Fibroblast of lung (primary cell): ENCODE measurements at regions not wholly inside any gene's neighbourhood (a gene's known extent, or its start where the extent isn't known, plus 50 kb on each side); places are given as distances from the start of the nearest gene placed in this dataset.

Experiments
- DNase-seq, 2 donors: peaks; one replicate each; pipeline versions ENCODE4 v3.0.0 to v3.0.0-alpha.2; 2010; ENCODE audit warnings: low read depth in 2 of 2
- H2AFZ ChIP-seq: 2 replicates; pipeline ENCODE4 v1.5.1; 2012; ENCODE audit warnings: low read length, control low read depth, inconsistent platforms
- H3K27ac ChIP-seq: 2 replicates; pipeline ENCODE4 v1.5.1; 2011; ENCODE audit warnings: low read length, control low read depth; ENCODE audit not compliant: insufficient read depth
- H3K27me3 ChIP-seq: 2 replicates; pipeline ENCODE4 v1.5.1; 2011; ENCODE audit warnings: mild to moderate bottlenecking, low read length; ENCODE audit not compliant: control insufficient read depth, insufficient read depth
- H3K36me3 ChIP-seq: 2 replicates; pipeline ENCODE4 v1.5.1; 2011; ENCODE audit warnings: low read length; ENCODE audit not compliant: control insufficient read depth, insufficient read depth
- H3K4me1 ChIP-seq: 2 replicates; pipeline ENCODE4 v1.5.1; 2011; ENCODE audit warnings: low read length; ENCODE audit not compliant: control insufficient read depth, insufficient read depth; ENCODE audit errors: extremely low read depth
- H3K4me2 ChIP-seq: 2 replicates; pipeline ENCODE4 v1.5.1; 2011; ENCODE audit warnings: low read length, control low read depth; ENCODE audit not compliant: insufficient read depth; ENCODE audit errors: extremely low read depth
- H3K4me3 ChIP-seq, 4 experiments: fragments of 200-600 bp in 1 of 4; sonication (generic) in 1 of 4; replicated peaks in 1 of 4; 2 replicates each; pipeline ENCODE4 v1.5.1; 2011 to 2016; ENCODE audit warnings: low read length in 4 of 4, low read depth in 3 of 4, mild to moderate bottlenecking in 3 of 4, control low read depth in 2 of 4, inconsistent platforms in 1 of 4, mixed read lengths in 1 of 4; ENCODE audit not compliant: insufficient read depth in 1 of 4; ENCODE audit errors: control extremely low read depth in 1 of 4
- H3K79me2 ChIP-seq: 2 replicates; pipeline ENCODE4 v1.5.1; 2012; ENCODE audit warnings: mild to moderate bottlenecking, low read length, inconsistent platforms; ENCODE audit not compliant: control insufficient read depth, insufficient read depth
- H3K9ac ChIP-seq: 2 replicates; pipeline ENCODE4 v1.5.1; 2011; ENCODE audit warnings: mild to moderate bottlenecking, low read length, control low read depth; ENCODE audit not compliant: insufficient read depth
- H3K9me3 ChIP-seq: 2 replicates; pipeline ENCODE4 v1.5.1; 2012; ENCODE audit warnings: low read depth, low read length; ENCODE audit not compliant: control insufficient read depth, insufficient read depth
- H4K20me1 ChIP-seq: 2 replicates; pipeline ENCODE4 v1.5.1; 2011; ENCODE audit warnings: low read length; ENCODE audit not compliant: control insufficient read depth, insufficient read depth; ENCODE audit errors: extremely low read depth
- EZH2 ChIP-seq: IDR thresholded peaks from 2 replicates; pipeline ENCODE4 v1.5.1; 2012; ENCODE audit warnings: low read length, control low read depth, mild to moderate bottlenecking; ENCODE audit errors: missing control alignments
- TF ChIP-seq, protein P1 (sequence below), 2 donors: IDR thresholded peaks in 1 of 2; conservative IDR thresholded peaks in 1 of 2; 1 replicate in 1 of 2; 2 replicates in 1 of 2; pipeline ENCODE4 v1.5.1; 2011 to 2012; ENCODE audit warnings: low read length in 2 of 2, control low read depth in 1 of 2, inconsistent platforms in 1 of 2, low read depth in 1 of 2, mild to moderate bottlenecking in 1 of 2

DNA sequence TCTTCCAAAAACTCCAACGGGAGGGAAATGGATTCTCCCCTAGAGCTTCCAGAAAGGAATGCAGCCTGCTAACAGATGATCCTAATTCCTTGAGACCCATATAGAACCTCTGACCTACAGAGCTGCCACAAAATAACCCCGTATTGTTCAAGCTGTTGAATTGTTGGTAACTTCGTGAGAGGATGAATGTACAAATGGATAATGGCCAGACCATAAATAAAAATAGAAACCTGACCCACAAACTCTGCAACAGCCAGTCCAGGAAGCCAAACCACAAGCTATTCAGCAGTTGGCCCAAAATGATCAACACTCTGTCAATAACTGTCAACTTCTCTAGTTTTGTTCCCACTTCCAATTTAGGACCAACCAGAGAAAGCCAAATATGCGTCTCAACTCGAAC, 414.0 kb upstream of the ZNF717 start:
- Histone ChIP-seq H3K9me3 (no peaks in the 10 kb centered on the region), H3K4me1 (no peaks in the 10 kb centered on the region), H3K4me3 (no peak overlapping the region), H3K36me3 (no peaks in the 10 kb centered on the region), H3K27me3 (no peaks in the 10 kb centered on the region), H3K79me2 (no peaks in the 10 kb centered on the region), H3K9ac (no peak overlapping the region), H3K4me2 (no peak overlapping the region), H4K20me1 (no peaks in the 10 kb centered on the region), H3K27ac (no peak overlapping the region), H2AFZ (no peak overlapping the region)
- DNase-seq, result peak; percentile 1 to 61
- no peak for TF ChIP-seq EZH2

DNA sequence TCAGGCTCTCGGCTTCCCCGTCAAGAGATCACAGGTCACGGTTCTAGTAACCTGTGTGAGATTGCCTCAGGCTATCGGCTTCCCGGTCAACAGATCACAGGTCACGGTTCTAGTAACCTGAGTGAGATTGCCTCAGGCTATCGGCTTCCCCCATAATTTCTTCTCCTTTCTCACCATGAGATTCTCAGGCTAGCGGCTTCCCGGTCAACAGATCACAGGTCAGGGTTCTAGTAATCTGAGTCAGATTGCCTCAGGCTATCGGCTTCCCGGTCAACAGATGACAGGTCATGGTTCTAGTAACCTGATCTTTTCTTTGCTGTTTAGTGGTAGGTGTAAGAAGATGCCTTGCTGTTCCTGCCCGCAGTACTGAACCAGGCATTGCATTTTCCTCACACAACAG, 418.2 kb upstream of the ZNF717 start:
- no peak overlapping the region for H3K4me2 ChIP-seq
- H3K9ac ChIP-seq, result no peak overlapping the region
- no peak overlapping the region for H2AFZ ChIP-seq
- H3K4me1 ChIP-seq, result no peaks in the 10 kb centered on the region
- no peaks in the 10 kb centered on the region for H3K36me3 ChIP-seq
- H4K20me1 ChIP-seq, result no peaks in the 10 kb centered on the region
- no peak overlapping the region for H3K4me3 ChIP-seq
- DNase-seq, result no peak
- no peak for TF ChIP-seq EZH2
- TF ChIP-seq, protein P1, sequence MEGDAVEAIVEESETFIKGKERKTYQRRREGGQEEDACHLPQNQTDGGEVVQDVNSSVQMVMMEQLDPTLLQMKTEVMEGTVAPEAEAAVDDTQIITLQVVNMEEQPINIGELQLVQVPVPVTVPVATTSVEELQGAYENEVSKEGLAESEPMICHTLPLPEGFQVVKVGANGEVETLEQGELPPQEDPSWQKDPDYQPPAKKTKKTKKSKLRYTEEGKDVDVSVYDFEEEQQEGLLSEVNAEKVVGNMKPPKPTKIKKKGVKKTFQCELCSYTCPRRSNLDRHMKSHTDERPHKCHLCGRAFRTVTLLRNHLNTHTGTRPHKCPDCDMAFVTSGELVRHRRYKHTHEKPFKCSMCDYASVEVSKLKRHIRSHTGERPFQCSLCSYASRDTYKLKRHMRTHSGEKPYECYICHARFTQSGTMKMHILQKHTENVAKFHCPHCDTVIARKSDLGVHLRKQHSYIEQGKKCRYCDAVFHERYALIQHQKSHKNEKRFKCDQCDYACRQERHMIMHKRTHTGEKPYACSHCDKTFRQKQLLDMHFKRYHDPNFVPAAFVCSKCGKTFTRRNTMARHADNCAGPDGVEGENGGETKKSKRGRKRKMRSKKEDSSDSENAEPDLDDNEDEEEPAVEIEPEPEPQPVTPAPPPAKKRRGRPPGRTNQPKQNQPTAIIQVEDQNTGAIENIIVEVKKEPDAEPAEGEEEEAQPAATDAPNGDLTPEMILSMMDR (conservative IDR thresholded peaks at IDR 0.05 in 1 of 2, IDR thresholded peaks at IDR 0.05 in 1 of 2; ENCODE audit: low read depth in 1 of 2, low read length in 2 of 2), result no peak
- H3K9me3 ChIP-seq, result no peaks in the 10 kb centered on the region
- no peaks in the 10 kb centered on the region for H3K79me2 ChIP-seq
- no peak overlapping the region for H3K27ac ChIP-seq
- H3K27me3 ChIP-seq, result no peaks in the 10 kb centered on the region

DNA sequence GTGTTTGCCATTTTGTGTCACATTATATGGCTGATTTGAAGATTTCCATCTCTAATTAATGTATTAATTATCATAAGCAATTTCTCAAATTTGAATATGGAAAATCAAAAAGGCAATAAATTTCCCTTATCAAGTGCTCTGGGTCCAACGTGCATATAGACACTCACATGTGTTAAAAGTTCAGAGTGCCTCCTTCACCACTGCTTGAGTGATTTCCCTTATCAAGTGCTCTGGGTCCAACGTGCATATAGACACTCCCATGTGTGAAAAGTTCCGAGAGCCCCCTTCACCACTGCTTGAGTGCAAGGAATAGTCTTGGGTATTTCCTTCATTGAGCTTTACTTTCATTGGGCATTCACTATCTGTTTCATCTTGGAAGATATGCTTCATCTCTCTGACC, 421.0 kb upstream of the ZNF717 start:
- H3K4me3 ChIP-seq, result no peak overlapping the region
- H3K36me3 ChIP-seq, result no peaks in the 10 kb centered on the region
- no peaks in the 10 kb centered on the region for H3K9me3 ChIP-seq
- no peak overlapping the region for H3K9ac ChIP-seq
- no peaks in the 10 kb centered on the region for H3K27me3 ChIP-seq
- TF ChIP-seq, protein P1 (conservative IDR thresholded peaks at IDR 0.05 in 1 of 2, IDR thresholded peaks at IDR 0.05 in 1 of 2; ENCODE audit: low read depth in 1 of 2, low read length in 2 of 2), result no peak
- TF ChIP-seq EZH2, result no peak
- no peaks in the 10 kb centered on the region for H4K20me1 ChIP-seq
- H2AFZ ChIP-seq, result no peak overlapping the region
- no peak for DNase-seq
- no peaks in the 10 kb centered on the region for H3K4me1 ChIP-seq
- H3K27ac ChIP-seq, result no peak overlapping the region
- no peaks in the 10 kb centered on the region for H3K79me2 ChIP-seq
- no peak overlapping the region for H3K4me2 ChIP-seq
